ENCODE measurements at regions not wholly inside any gene's neighbourhood (a gene's known extent, or its start where the extent isn't known, plus 50 kb on each side); places are given as distances from the start of the nearest gene placed in this dataset.

GRCh38 chr15:95869920-95870319, 460.6 kb upstream of the NR2F2 start:
- TF ChIP-seq CTCF (IDR thresholded peaks at IDR 0.05; ENCODE audit: borderline replicate concordance, extremely low read depth, low read length, poor library complexity, severe bottlenecking) (no peak), EZH2 (IDR thresholded peaks at IDR 0.05; ENCODE audit: borderline replicate concordance, low read depth, low read length, severe bottlenecking) (no peak)
